Mesothelial cell of epicardium (in vitro differentiated cells): ENCODE measurements at regions not wholly inside any gene's neighbourhood (a gene's known extent, or its start where the extent isn't known, plus 50 kb on each side); places are given as distances from the start of the nearest gene placed in this dataset.

ENCODE experiments used
- DNase-seq, 2 experiments: peaks; one replicate each; pipeline ENCODE4 v3.0.0; 2021; ENCODE audit warnings: low spot score in 2 of 2; ENCODE audit not compliant: unreplicated experiment in 2 of 2
- H3K27ac Mint-ChIP-seq: 2 replicates; pipeline ENCODE4 v1.8.0; 2021; ENCODE audit warnings: mixed read lengths
- H3K27me3 Mint-ChIP-seq: 2 replicates; pipeline ENCODE4 v1.8.0; 2021; ENCODE audit warnings: low read depth, mixed read lengths
- H3K36me3 Mint-ChIP-seq: 2 replicates; pipeline ENCODE4 v1.8.0; 2021; ENCODE audit warnings: mixed read lengths
- H3K4me1 Mint-ChIP-seq: 2 replicates; pipeline ENCODE4 v1.8.0; 2021; ENCODE audit warnings: mixed read lengths
- H3K4me3 Mint-ChIP-seq: 2 replicates; pipeline ENCODE4 v1.8.0; 2021; ENCODE audit warnings: mild to moderate bottlenecking, moderate library complexity, mixed read lengths
- H3K9me3 Mint-ChIP-seq: 2 replicates; pipeline ENCODE4 v1.8.0; 2021; ENCODE audit warnings: mixed read lengths
- TF ChIP-seq, protein P1 (sequence below): fragments of 200-600 bp; sonication (generic); IDR thresholded peaks from one replicate; pipeline ENCODE4 v1.5.0; 2021; ENCODE audit warnings: antibody characterized with exemption; ENCODE audit not compliant: unreplicated experiment

DNA sequence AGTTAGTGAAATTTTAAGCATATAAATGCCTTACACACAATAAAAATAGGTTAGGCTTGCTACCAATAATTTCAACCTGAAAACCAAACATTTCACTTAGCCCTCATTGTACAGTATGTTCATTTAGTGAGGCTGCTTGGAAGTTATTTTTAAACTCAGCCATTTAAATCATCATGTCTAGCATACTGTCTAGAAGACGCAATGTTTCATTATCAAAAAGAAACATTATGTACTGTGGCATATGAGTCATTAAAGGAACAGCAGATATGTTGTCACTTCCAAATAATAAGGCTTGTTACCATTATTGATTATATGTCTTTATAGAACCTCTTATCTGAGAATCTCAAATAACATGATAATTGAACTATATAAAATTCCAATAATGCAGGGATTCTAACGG, 304.7 kb downstream of the RMST start:
- TF ChIP-seq, protein P1, sequence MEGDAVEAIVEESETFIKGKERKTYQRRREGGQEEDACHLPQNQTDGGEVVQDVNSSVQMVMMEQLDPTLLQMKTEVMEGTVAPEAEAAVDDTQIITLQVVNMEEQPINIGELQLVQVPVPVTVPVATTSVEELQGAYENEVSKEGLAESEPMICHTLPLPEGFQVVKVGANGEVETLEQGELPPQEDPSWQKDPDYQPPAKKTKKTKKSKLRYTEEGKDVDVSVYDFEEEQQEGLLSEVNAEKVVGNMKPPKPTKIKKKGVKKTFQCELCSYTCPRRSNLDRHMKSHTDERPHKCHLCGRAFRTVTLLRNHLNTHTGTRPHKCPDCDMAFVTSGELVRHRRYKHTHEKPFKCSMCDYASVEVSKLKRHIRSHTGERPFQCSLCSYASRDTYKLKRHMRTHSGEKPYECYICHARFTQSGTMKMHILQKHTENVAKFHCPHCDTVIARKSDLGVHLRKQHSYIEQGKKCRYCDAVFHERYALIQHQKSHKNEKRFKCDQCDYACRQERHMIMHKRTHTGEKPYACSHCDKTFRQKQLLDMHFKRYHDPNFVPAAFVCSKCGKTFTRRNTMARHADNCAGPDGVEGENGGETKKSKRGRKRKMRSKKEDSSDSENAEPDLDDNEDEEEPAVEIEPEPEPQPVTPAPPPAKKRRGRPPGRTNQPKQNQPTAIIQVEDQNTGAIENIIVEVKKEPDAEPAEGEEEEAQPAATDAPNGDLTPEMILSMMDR: no peak
- peaks cover 1% of the 10 kb centered on the region for H3K36me3 Mint-ChIP-seq
- no peak overlapping the region for H3K27ac Mint-ChIP-seq
- no peaks in the 10 kb centered on the region for H3K4me1 Mint-ChIP-seq
- no peak overlapping the region for H3K4me3 Mint-ChIP-seq
- no peaks in the 10 kb centered on the region for H3K27me3 Mint-ChIP-seq
- H3K9me3 Mint-ChIP-seq: peaks cover 7% of the 10 kb centered on the region
- no peak for DNase-seq

GRCh38 chr12:97778111-97778510, 315.5 kb downstream of the RMST start:
- no peak for DNase-seq
- no peaks in the 10 kb centered on the region for H3K36me3 Mint-ChIP-seq
- no peak overlapping the region for H3K4me3 Mint-ChIP-seq
- no peak overlapping the region for H3K27ac Mint-ChIP-seq
- no peaks in the 10 kb centered on the region for H3K27me3 Mint-ChIP-seq
- peaks cover 29% of the 10 kb centered on the region for H3K9me3 Mint-ChIP-seq
- TF ChIP-seq, protein P1: no peak
- H3K4me1 Mint-ChIP-seq: no peaks in the 10 kb centered on the region

DNA sequence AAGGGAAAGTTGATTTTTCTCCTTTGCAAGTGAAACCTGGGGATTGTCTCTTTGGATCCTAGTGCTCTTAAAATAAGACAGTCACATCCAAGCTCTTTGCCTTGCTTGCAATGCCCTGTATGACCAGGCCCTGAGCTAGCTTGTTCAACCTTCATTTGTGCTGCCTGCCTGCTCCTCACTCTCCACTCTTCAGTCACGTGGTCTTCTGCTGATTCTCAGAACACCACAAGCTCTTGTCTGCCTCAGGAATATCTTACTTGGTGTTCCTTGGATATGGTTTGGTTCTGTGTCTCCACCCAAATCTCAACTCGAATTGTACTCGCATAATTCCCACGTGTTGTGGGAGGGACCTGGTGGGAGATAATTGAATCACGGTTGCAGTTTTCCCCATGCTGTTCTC, 318.7 kb downstream of the RMST start:
- TF ChIP-seq, protein P1: no peak
- Mint-ChIP-seq H3K9me3 (peaks cover 21% of the 10 kb centered on the region), H3K36me3 (no peaks in the 10 kb centered on the region), H3K27ac (no peak overlapping the region), H3K4me1 (no peaks in the 10 kb centered on the region), H3K4me3 (no peak overlapping the region), H3K27me3 (no peaks in the 10 kb centered on the region)
- DNase-seq: no peak

GRCh38 chr12:97784904-97785303, 322.3 kb downstream of the RMST start:
- Mint-ChIP-seq H3K36me3 (peaks cover 1% of the 10 kb centered on the region), H3K4me3 (no peak overlapping the region), H3K9me3 (peaks cover 14% of the 10 kb centered on the region), H3K4me1 (no peaks in the 10 kb centered on the region), H3K27me3 (no peaks in the 10 kb centered on the region), H3K27ac (no peak overlapping the region)
- TF ChIP-seq, protein P1: no peak
- no peak for DNase-seq

- Mint-ChIP-seq H3K4me1 (no peaks in the 10 kb centered on the region), H3K4me3 (no peak overlapping the region), H3K27ac (no peak overlapping the region), H3K27me3 (no peaks in the 10 kb centered on the region), H3K9me3 (peaks cover 28% of the 10 kb centered on the region), H3K36me3 (peaks cover 1% of the 10 kb centered on the region)
- no peak for DNase-seq
- TF ChIP-seq, protein P1: no peak
Measured at GRCh38 chr12:97790281-97790680, 327.7 kb downstream of the RMST start.

GRCh38 chr12:97797473-97797872, 334.9 kb downstream of the RMST start:
- TF ChIP-seq, protein P1: no peak
- peaks cover 5% of the 10 kb centered on the region for H3K4me1 Mint-ChIP-seq
- H3K27ac Mint-ChIP-seq: no peak overlapping the region
- no peak overlapping the region for H3K4me3 Mint-ChIP-seq
- no peak for DNase-seq
- no peaks in the 10 kb centered on the region for H3K36me3 Mint-ChIP-seq
- H3K9me3 Mint-ChIP-seq: peaks cover 9% of the 10 kb centered on the region
- H3K27me3 Mint-ChIP-seq: no peaks in the 10 kb centered on the region
